Thyroid gland (tissue), 4 donors: ENCODE measurements at regions not wholly inside any gene's neighbourhood (a gene's known extent, or its start where the extent isn't known, plus 50 kb on each side); places are given as distances from the start of the nearest gene placed in this dataset.

Experiments used
- DNase-seq, 2 donors: peaks; one replicate each; pipeline ENCODE4 v3.0.0-alpha.2; 2019
- H3K27ac ChIP-seq, 3 donors: fragments of 200-600 bp; sonication (generic); 1 replicate in 2 of 3; 2 replicates in 1 of 3; pipeline ENCODE4 v1.5.1; 2016 to 2019; ENCODE audit warnings: mild to moderate bottlenecking in 1 of 3, moderate library complexity in 1 of 3
- H3K27me3 ChIP-seq: fragments of 200-600 bp; sonication (generic); one replicate; pipeline ENCODE4 v1.5.1; 2019
- H3K36me3 ChIP-seq, 2 donors: fragments of 200-600 bp; sonication (generic); one replicate each; pipeline ENCODE4 v1.5.1; 2016 to 2019
- H3K4me1 ChIP-seq, 2 donors: fragments of 200-600 bp; sonication (generic); one replicate each; pipeline ENCODE4 v1.5.1; 2017 to 2019
- H3K4me3 ChIP-seq, 3 donors: fragments of 200-600 bp; sonication (generic); replicated peaks in 1 of 3; 1 replicate in 2 of 3; 2 replicates in 1 of 3; pipeline ENCODE4 v1.5.1; 2016; ENCODE audit warnings: mild to moderate bottlenecking in 1 of 3
- H3K9me3 ChIP-seq: fragments of 200-600 bp; sonication (generic); one replicate; pipeline ENCODE4 v1.5.1; 2017
- CTCF ChIP-seq, 6 experiments: fragments of 200-600 bp in 3 of 6; fragments of 450-650 bp in 3 of 6; sonication (generic) in 3 of 6; IDR thresholded peaks; one replicate each; pipeline ENCODE4 v1.5.1; 2016 to 2019; ENCODE audit warnings: antibody characterized with exemption in 6 of 6, mild to moderate bottlenecking in 2 of 6, inconsistent platforms in 1 of 6, moderate library complexity in 1 of 6
- POLR2A ChIP-seq, 2 donors: fragments of 450-650 bp; IDR thresholded peaks; one replicate each; pipeline ENCODE4 v1.6.1; 2017; ENCODE audit warnings: antibody characterized with exemption in 2 of 2, mild to moderate bottlenecking in 2 of 2, moderate library complexity in 1 of 2
- WGBS, 2 donors: methylation state at CpG; one replicate each; pipeline ENCODE4 v1.1.5; 2017; 5-methylcytosine and 5-hydroxymethylcytosine counted together
- intact Hi-C: fragments of 100-400 bp; cut with DNase I; formaldehyde crosslinking; loops from one replicate; pipeline ENCODE4 v1.15.1; 2023

- Histone ChIP-seq H3K27me3 (no peaks in the 10 kb centered on the region), H3K27ac (no peak overlapping the region), H3K9me3 (no peaks in the 10 kb centered on the region), H3K4me1 (no peaks in the 10 kb centered on the region), H3K36me3 (no peaks in the 10 kb centered on the region), H3K4me3 (no peak overlapping the region)
- no peak for DNase-seq
- TF ChIP-seq CTCF (IDR thresholded peaks at IDR 0.05) (no peak), POLR2A (IDR thresholded peaks at IDR 0.05) (no peak)
- intact Hi-C loops, result no loop called here
- WGBS, 2 donors, result 64 to 71% methylated on average over 25 of the region's 25 CpGs
These were observed 181.5 kb upstream of the PODXL start for GRCh38 chr7:131737746-131738465.

DNA sequence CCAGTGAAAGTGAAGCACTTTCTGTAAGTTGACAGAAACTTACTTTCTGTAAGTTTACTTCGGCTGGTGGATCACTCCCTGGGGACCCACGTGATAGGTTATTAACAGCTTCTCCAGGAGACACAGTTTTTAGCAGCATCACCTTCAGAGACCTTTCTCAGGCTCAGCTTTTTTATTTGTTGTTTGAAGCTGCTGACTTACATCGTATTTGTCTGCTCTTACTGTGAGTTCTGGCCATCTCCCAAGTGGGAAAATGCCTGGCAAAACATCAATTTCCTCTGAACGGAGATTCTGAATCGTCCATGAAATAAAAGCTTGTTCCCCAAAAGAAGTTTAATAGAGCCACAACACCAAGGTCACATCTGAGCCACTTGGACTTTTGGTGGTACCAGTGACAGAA, 178.7 kb upstream of the PODXL start:
- H3K4me1 ChIP-seq, result no peaks in the 10 kb centered on the region
- TF ChIP-seq CTCF (IDR thresholded peaks at IDR 0.05) (no peak), POLR2A (IDR thresholded peaks at IDR 0.05) (no peak)
- no peaks in the 10 kb centered on the region for H3K9me3 ChIP-seq
- WGBS, 2 donors, result 25 to 43% methylated on average over 5 of the region's 5 CpGs
- H3K27me3 ChIP-seq, result no peaks in the 10 kb centered on the region
- intact Hi-C loops, result no loop called here
- no peak overlapping the region for H3K27ac ChIP-seq
- DNase-seq, result no peak
- H3K36me3 ChIP-seq, result no peaks in the 10 kb centered on the region
- H3K4me3 ChIP-seq, result no peak overlapping the region

DNA sequence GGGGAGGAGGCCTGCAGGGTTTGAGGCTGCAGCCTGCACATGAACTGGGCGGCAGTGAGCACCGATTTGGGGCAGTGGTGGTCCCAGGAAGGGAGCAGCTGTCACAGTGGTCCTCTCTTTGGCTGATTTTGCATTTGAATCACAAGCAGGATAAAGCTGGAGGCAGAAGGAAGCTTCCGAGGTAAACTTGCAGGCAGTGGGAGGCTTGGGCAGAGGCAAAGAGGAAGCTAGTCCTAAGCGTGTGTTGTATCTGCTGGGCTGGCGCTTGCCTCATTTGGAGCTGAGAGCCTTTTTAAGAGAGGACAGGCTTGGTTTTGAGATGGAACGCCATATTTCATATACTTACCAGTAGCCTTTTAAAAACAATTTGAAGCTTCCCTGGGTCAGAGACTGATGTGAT, 177.2 kb upstream of the PODXL start:
- no peaks in the 10 kb centered on the region for H3K4me1 ChIP-seq
- intact Hi-C loops, result no loop called here
- no peak for DNase-seq
- H3K4me3 ChIP-seq, result no peak overlapping the region
- H3K27ac ChIP-seq, result no peak overlapping the region
- WGBS, 2 donors, result 72 to 77% methylated on average over 6 of the region's 6 CpGs
- no peaks in the 10 kb centered on the region for H3K36me3 ChIP-seq
- no peaks in the 10 kb centered on the region for H3K27me3 ChIP-seq
- no peaks in the 10 kb centered on the region for H3K9me3 ChIP-seq
- no peak for TF ChIP-seq CTCF (IDR thresholded peaks at IDR 0.05)
- TF ChIP-seq POLR2A (IDR thresholded peaks at IDR 0.05), result no peak

GRCh38 chr7:131727189-131727588, 170.8 kb upstream of the PODXL start:
- 79 to 100% methylated on average over 2 of the region's 2 CpGs for WGBS, 2 donors
- Histone ChIP-seq H3K4me1 (no peaks in the 10 kb centered on the region), H3K27me3 (no peaks in the 10 kb centered on the region), H3K36me3 (no peaks in the 10 kb centered on the region), H3K4me3 (no peak overlapping the region), H3K9me3 (no peaks in the 10 kb centered on the region), H3K27ac (no peak overlapping the region)
- DNase-seq, result no peak
- TF ChIP-seq CTCF (IDR thresholded peaks at IDR 0.05), result no peak
- TF ChIP-seq POLR2A (IDR thresholded peaks at IDR 0.05), result no peak
- intact Hi-C loops, result no loop called here

- H3K36me3 ChIP-seq, result no peaks in the 10 kb centered on the region
- TF ChIP-seq CTCF (IDR thresholded peaks at IDR 0.05), result no peak
- TF ChIP-seq POLR2A (IDR thresholded peaks at IDR 0.05), result no peak
- no peak overlapping the region for H3K27ac ChIP-seq
- 82 to 83% methylated on average over 4 of the region's 4 CpGs for WGBS, 2 donors
- no peaks in the 10 kb centered on the region for H3K4me1 ChIP-seq
- no peak for DNase-seq
- H3K4me3 ChIP-seq, result no peak overlapping the region
- no peaks in the 10 kb centered on the region for H3K9me3 ChIP-seq
- H3K27me3 ChIP-seq, result no peaks in the 10 kb centered on the region
- intact Hi-C loops, result no loop called here
These were observed 170.3 kb upstream of the PODXL start for GRCh38 chr7:131726686-131727085.
